GM19023 (cell line): ENCODE measurements at regions not wholly inside any gene's neighbourhood (a gene's known extent, or its start where the extent isn't known, plus 50 kb on each side); places are given as distances from the start of the nearest gene placed in this dataset.
"Not testable (repeated sequence)": the region's sequence is repeated elsewhere in the genome, so short reads cannot be mapped to it uniquely, and the experiment has no call there.

Source experiments
- ATAC-seq: cut with Tn5 transposase; IDR thresholded peaks from one replicate; pipeline ENCODE4 v1.9.1; 2021; ENCODE audit warnings: mild to moderate bottlenecking, moderate library complexity; ENCODE audit not compliant: unreplicated experiment

DNA sequence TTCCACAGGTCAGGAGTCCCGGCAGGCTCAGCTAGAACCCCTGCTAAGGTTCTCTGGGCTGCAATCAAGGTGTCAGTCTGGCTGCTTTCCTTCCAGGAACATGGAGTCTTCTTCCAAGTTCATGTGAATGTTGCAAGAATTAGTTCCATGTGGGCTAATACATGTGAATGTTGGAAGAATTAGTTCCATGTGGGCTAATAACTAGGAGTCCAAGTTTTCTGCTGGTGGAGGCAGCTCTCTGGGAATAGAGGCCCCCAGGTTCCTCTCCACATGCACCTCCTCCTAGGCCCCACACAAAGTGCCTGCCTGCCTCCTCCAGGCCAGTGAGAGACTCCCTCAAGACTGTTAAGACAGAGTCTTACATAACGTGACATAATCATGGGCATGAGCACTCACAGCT lies 140.8 kb upstream of the SLC35G4 start:
- no peak for ATAC-seq

DNA sequence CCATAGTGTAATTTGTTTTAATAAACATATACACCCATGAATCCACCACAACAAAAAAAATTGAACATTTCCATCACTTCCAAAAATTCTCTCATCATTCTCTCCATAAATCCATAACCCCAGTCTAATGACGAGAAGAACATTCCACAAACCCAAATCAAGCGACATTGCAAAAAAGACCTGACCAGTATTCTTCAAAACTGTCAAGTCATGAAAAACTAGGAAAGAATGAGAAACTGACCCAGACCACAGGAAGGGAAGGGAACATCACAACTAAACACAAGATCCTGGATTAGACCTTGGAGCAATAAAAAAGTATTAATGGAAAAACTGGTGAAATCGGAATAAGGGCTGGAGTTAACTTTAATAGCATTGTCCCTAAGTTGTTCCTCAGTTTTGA lies 141.3 kb upstream of the SLC35G4 start:
- no peak for ATAC-seq

DNA sequence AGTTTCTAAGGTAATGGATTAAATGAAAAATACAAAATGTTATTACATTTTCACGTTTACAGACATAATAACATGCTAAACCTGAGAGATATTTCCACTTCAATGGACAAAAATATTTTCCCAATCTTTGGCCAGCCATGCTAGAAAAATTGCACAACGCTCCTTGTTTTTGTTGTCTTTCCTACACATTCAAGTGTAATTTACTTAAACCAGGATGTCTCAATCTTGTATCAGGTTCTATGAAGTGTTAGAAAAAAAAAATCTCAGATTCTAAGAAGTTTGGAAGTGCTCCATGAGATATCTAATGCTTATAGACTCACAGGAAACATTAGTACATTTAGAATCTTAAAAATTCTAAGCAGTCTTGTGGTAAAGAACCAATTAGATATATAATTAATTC lies 141.8 kb upstream of the SLC35G4 start:
- no peak for ATAC-seq

DNA sequence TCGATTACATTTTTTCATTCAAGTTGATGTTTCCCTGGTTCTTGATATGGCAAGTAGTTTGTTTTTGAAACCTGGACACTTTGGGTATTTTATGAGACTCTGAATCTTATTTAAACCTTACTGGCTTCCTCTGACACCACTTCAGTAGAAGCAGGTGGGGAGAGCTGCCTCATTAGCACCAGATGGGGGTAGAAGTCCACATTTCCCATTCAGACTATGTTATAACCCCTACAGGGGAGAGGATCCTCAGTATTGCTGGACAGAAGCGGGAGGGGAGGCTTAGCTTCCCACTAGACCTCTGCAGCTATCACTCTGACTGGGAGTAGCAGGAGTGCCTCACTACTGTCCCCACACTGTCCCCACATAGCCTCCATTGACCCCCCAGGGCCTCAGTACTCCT lies 145.3 kb upstream of the SLC35G4 start:
- no peak for ATAC-seq

DNA sequence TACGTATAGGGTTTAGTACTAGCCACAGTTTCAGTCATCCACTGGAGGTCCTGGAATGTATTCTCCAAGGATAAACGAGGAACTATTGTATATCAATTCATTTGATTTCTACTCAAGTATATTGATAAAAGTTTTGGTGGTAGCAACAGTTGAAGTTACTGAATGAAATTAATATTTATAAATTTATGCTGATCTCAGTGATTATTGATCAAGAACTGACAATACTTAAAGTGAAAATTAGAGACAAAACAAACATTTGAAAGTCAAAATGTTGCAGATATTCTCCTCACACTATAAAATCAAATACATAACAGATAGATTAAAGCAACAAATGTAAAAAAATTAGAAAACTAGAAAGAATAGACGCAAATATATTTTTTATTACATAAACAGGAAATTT lies 150.9 kb upstream of the SLC35G4 start:
- ATAC-seq = no peak

DNA sequence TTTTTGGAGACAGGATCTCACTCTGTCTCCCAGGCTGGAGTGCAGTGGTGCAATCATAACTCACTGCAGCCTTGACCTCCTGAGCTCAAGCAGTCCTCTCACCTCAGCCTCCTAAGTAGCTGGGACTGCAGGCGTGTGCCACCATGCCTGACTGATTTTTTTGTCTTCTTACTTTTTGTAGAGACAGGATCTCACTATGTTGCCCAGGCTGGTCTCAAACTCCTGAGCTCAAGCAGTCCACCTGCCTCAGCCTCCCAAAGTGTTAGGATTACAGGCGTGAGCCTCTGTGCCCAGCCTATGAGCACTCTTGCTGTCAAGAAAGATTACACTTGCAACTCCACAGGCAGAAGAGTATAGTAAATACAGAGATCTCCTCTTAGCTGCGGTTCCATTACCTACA lies 151.5 kb upstream of the SLC35G4 start:
- ATAC-seq = not testable (repeated sequence)

DNA sequence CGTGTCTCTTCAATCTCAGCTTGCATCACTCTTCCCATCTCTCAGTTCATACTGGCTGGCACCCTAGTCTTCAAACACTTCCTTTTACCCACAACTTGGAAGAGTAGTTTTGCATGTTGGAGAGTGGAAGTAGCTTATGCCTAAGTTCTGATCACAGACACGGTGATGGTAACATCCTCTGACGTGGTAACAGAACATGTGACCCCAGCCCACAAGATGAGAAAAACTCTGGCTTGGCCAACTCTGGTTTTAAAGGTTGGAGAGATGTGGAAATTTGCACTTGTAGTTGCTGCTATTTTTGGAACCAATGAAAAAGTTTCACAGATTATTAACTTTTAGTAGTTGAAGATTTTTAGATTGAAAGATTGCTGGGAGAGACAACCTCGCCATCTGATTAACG lies 155.4 kb upstream of the SLC35G4 start:
- ATAC-seq = no peak

DNA sequence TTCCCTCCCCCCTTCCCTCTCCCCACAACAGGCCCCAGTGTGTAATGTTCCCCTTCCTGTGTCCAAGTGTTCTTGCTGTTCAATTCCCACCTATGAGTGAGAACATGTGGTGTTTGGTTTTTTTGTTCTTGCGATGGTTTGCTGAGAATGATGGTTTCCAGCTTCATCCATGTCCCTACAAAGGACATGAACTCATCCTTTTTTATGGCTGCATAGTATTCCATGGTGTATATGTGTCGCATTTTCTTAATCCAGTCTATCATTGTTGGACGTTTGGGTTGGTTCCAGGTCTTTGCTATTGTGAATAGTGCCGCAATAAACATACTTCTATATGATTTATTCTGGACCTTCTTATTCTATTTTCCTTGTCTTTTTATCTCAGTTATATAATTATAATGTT lies 165.2 kb upstream of the SLC35G4 start:
- not testable (repeated sequence) for ATAC-seq

DNA sequence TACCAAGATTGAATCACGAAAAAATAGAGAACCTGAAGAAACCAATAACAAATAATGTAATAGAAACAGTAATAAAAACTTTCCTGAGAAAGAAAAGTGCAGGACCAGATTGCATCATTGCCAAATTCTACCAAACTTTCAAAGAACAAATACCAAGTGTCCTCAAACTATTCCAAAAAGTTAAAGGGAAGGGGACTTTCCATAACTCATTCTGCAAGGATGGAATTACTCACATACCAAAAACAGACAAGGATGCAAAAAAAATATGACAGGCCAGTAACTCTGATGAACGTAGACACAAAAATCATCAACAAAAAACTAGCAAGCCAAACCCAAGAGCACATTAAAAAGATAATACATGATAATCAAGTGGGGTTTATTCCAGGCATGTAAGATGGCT lies 172.3 kb upstream of the SLC35G4 start:
- ATAC-seq = no peak

DNA sequence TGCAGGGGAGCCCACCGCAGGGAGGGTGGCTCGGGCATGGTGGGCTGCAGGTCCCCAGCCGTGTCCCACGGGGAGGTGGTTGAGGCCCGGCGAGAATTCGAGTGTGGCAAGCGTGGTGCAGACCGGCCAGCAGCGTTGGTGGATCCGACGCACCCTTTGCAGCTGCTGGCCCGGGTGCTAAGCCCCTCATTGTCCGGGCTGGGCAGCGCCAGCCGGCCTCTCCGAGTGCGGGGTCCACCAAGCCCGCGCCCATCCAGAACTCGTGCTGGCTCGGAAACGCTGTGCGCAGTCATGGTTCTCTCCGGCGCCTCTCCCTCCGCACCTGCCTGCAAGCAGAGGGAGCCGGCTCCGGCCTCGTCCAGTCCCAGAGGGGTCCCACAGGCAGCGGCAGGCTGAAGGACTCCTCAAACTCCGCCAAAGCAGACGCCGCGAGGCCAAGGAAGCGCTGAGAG lies 177.0 kb upstream of the SLC35G4 start:
- no peak for ATAC-seq

DNA sequence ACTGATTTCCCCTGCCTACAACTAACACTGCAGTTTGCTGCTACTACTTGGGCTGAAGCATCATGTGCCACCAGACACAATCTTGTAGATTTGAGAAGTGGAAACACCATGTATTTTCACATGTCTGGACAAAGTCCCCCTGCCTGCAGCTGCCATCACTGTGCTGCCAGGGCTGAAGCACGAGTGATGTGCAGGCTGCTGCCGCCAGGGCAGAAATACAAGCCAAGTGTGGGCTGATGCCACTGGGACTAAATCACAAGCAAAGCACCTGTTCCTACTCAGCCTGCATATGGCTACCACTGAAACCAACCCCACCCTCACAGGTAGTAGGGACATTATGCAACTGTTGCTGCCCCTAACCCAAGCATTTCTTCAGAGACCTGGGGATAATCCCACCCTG lies 179.5 kb upstream of the SLC35G4 start:
- ATAC-seq = no peak

DNA sequence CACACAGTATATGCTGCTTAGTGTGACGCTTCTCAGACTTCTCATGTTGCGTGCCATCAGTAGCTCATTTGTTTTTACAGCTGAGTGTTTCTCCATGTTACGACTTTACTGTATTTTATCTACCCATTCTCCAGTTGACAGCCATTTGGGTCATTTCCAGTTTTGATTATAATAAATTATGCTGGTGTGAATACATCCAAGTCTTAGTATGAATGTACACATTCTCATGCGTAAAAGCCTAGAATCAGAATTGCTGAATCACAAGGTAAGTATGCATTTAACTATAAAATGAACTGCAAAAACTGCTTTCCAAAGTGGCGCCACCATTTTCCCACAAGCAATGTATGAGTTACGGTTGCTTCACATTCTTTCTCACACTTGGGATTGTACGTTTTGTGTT lies 184.2 kb upstream of the SLC35G4 start:
- ATAC-seq = no peak

DNA sequence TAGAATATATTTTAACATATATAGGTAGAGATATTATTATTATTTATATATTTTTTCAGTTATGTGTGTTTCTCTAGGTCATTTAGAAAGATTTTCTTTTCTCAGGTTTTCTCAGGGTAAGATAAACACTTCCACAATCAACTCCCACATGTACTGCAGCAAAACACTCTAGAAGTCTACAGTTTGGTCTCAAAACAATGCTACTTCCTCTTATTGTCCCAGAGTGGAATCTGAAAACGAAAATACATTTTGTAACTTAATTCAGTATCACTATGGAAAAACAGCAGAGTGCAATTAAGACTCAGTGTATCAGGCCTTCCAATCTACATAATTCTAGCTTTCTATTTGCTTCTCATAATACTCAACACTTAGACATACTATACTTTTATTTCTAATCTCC lies 190.1 kb upstream of the SLC35G4 start:
- no peak for ATAC-seq

DNA sequence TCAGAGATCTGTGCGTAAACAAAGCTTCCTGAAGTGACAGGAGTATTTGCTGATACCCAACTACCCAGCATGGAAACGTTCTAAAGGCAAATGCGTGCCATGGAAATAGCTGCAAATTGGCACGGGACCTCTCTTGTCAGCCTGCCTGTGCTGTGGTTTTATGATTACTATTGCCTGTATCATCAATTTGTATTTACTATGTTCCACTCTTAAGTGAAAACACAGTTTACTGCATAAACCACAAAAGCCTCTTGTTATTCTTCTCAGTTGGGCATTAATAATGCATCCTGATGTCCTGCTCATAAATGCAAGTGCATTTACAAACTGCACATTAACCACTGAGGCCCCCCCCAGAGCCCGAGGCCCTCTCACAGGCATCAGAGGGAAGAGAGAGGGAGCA lies 196.6 kb upstream of the SLC35G4 start:
- no peak for ATAC-seq

DNA sequence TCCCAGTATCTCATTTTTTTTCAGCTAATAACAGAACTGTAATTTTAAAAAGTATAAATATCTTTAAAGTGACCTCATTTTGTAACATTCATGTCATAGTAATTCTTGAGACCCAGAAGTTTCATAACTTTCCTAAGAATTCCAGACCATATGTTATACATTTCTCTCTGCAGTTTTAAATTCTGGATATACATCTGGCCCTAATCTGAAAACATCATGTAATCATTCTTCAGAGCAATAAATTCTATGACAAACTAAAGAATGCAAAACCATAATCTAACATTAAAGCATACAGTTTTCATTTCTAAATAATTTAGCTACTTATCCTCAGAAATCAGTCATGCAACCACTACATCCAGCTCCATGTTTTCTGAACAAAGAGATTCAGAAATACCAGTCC lies 198.3 kb upstream of the SLC35G4 start:
- ATAC-seq = no peak

DNA sequence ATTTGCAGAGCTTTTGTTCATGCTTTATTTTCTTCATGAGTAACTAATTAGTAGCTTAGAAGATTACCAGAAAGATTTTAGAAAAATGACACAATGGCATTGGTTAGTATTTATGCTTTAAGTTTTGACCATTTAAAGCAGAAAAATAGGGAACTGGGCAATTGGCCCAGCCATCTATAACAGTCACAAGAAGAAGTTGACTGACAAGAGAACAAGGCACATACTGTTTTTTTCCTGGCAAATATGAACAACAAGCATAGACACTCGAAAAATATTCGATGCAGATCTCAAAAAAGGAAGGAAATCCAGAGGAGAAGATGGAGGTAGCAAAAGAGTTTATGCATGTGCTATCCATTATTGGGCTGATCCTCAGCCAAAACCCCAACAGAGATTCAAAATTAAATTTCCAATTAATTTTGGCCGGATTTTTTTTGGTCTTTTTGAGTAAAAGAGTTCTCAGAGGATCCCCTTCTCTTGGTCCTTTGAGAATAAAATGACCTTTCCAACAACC lies 200.8 kb upstream of the SLC35G4 start:
- ATAC-seq = no peak

DNA sequence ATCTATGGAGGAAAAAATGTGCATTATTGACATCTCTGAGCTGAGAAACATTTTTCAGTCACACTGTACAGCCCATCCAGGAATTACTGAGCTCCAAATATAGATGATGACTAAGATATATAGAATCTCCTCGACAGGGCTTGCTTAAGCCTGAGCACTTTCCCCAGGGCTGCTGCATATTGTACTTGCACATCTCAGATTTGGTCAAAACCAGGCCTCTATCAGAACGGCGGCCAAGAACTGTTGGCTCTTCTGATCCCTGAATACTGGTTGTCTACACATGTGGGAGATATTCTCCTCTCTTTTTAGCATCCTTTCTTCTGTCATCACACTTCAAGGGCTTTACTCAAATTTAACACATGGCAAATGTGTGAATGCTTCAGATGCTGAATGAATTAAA lies 201.5 kb upstream of the SLC35G4 start:
- ATAC-seq = no peak

DNA sequence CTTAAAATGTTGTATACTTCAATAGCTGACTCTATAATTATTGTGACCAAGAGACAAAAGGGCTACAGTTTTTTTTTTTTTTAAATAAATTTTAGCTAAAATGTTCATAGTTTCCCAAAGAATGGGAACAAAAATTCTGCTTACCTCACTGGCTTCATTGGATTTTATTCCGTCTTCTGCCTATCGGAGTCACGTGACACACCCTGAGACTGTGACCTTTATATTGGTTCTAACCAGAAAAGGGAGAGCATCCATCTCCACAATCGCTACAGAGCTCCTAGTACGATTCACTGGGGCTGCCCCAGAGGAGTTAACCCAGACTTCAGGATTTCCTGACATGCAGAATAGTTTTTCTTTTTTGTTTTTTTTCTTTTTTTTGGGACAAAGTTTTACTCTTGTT lies 203.6 kb upstream of the SLC35G4 start:
- ATAC-seq = no peak

DNA sequence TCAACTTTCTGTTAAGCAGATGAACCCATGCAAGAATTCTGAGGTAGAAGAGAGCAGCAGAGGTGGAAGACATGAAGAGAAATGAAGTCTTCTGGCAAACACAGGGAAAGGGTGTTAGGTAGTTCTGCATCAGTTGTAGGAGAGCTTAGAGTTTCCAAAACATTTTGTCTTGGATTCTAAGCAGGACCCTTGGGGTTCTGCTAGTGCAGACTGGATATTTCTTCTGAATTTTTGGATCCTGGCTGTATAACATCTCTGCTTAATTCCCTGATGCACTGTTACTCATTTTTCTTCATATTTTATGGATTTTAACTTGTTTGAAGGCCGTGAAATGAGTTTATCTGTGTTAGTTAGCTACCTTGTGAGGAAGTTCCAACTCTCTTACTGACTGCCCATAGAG lies 208.7 kb upstream of the SLC35G4 start:
- ATAC-seq = no peak

DNA sequence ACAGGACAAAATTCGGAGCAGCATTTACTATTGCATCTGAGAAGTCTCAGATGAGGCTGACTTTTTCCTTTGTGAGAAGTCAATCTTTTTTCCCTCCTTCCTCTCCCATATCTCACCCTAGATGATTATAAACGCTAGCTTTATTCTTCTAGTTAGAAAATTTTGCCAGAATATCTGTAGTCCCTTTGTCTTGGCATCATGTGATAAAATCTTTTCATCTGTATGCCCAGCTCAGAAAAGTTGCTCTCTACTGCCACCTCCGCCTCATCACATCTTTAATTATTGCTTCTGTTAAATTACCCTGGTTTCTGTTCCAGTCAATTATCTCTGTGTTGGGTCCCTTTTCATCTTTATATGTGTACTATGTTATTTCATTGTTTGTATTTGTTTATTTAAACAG lies 210.8 kb upstream of the SLC35G4 start:
- ATAC-seq = no peak

DNA sequence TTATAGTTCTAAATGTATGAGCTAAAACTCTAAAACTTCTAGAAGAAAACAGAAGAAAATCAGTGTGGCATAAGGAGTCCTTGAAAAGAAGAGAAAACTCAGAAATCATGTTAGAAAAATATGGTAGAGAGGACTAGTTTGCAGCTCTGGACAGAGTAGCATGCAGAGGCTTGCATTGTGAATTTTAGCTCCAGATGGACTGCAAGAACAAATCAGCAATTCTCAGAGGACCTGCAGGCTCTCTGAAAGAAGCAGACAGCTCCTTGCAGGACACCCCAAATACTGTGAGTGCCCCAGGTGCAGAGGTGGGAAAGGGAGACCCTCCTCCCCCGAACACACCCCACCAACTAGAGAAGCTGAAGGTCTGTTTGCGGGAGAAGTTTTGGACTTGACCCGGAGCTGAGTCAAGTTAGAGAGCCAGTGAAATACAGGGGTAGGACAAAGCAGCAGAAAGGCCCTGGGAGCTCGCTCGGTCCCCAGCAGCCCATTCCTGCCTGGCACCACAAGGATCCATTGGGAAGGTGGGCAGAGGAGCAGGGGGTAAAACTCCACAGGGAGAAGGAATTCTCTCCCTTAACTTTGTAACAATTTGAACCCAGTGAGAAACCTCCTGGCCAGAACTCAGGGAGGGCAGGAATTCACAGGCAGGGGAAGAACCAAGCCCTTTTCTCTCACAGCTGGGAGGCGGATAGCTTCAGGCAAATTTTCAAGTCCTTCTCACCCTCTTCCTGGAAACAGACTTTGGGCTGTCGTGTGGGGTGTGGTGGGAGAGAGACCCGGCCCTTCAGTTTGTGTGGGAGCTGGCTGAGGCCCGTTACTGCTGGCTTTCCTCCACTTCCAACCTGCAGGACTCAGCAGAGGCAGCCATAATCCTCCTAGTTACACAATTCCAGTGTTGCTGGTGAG lies 216.2 kb upstream of the SLC35G4 start:
- no peak for ATAC-seq

DNA sequence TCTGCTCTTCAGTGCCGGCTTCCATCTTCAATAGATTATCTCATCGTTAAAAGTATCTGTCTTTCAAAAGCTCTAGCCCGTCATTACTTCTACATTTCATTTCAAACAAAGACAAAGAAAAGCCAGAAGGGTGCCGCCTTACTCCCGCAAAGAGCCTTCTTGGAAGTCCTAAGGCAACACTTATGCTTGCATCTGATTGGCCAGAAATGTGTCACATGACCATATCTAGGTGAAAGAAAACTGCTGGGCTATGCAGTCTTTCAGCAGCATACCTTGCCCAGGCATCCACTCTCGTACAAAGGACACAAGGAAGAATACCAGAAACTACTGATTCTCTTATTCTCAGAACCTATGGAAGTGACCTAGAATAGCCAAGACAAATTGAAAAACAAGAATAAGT lies 217.1 kb upstream of the SLC35G4 start:
- no peak for ATAC-seq

DNA sequence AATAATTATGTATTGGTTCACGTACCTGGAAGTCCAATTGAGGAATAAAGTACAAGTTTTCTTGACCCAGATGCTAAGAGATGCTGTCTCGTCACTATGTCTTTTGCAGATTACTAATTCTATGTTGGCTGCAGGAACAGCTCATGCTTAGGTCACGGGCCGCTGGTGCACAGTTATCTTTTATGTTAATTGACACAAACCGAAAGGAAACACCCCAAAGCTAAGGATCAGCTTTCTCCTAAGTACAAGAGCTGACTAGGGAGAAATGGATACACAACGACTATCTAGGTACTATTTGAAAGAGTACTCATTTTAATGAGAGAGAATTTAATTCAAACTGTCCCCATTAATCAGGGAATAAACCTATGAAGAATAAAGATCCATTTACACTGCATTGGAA lies 217.7 kb upstream of the SLC35G4 start:
- ATAC-seq = no peak
